GM12878 (cell line): ENCODE measurements at regions not wholly inside any gene's neighbourhood (a gene's known extent, or its start where the extent isn't known, plus 50 kb on each side); places are given as distances from the start of the nearest gene placed in this dataset.

Experiments used
- ATAC-seq: fragments of 200-7000 bp; cut with Tn5 transposase; 3 replicates; pipeline ENCODE4 v1.9.1; 2020; ENCODE audit warnings: mild to moderate bottlenecking, moderate library complexity
- BruUV-seq: library from RNA; stranded (reverse); fragments of 400-500 nt; replicated peaks from 2 replicates; lab custom pipeline; 2021; lab: Mats Ljungman, UMichigan
- CTCF ChIA-PET: fragments of 300-600 bp; sonication (Branson Sonifier 250); formaldehyde crosslinking; extraction: SDS; loops from one replicate; lab custom pipeline; 2021; ENCODE audit warnings: inconsistent platforms; lab: Yijun Ruan, JAX
- POLR2A ChIA-PET: fragments of 350-600 bp; formaldehyde crosslinking; extraction: SDS; loops from one replicate; lab custom pipeline; 2021; ENCODE audit warnings: inconsistent platforms; lab: Charles Lee
- RAD21 ChIA-PET: fragments of 300-600 bp; sonication (Branson Sonifier 250); formaldehyde crosslinking; loops from one replicate; lab custom pipeline; 2023; ENCODE audit warnings: antibody characterized with exemption; ENCODE audit not compliant: unreplicated experiment; lab: Charles Lee
- SMC1A ChIA-PET: fragments of 300-600 bp; sonication (Branson Sonifier 250); formaldehyde crosslinking; loops from one replicate; lab custom pipeline; 2023; ENCODE audit not compliant: unreplicated experiment, uncharacterized antibody; lab: Charles Lee
- DNase-seq: peaks from one replicate; pipeline ENCODE4 v3.0.0-alpha.2; 2011; ENCODE audit warnings: low read depth, low spot score
- FAIRE-seq: peaks from 3 replicates; lab custom pipeline; 2011; peaks lifted over from hg19 to GRCh38; lab: Jason Lieb, UNC
- H2AFZ ChIP-seq: 2 replicates; pipeline ENCODE4 v1.6.0; 2011; ENCODE audit warnings: low read depth, low read length, control low read depth; ENCODE audit not compliant: control insufficient read depth
- H3K27ac ChIP-seq: 2 replicates; pipeline ENCODE4 v1.5.1; 2011; ENCODE audit warnings: control low read depth; ENCODE audit not compliant: control insufficient read depth, insufficient read depth
- H3K27me3 ChIP-seq, 2 experiments: replicated peaks in 1 of 2; 2 replicates each; pipeline versions ENCODE4 v1.6.0 to v1.6.1; 2011; ENCODE audit warnings: low read length in 1 of 2; ENCODE audit not compliant: control insufficient read depth in 2 of 2, insufficient read depth in 2 of 2
- H3K36me3 ChIP-seq, 2 experiments: 2 replicates each; pipeline ENCODE4 v1.5.1; 2011; ENCODE audit warnings: low read length in 1 of 2; ENCODE audit not compliant: control insufficient read depth in 2 of 2, insufficient read depth in 2 of 2
- H3K4me1 ChIP-seq: 2 replicates; pipeline ENCODE4 v1.6.1; 2011; ENCODE audit warnings: mild to moderate bottlenecking, low read length, moderate library complexity, mixed read lengths; ENCODE audit not compliant: control insufficient read depth, insufficient read depth
- H3K4me2 ChIP-seq: 2 replicates; pipeline ENCODE4 v1.6.0; 2011; ENCODE audit warnings: control low read depth; ENCODE audit not compliant: control insufficient read depth, insufficient read depth
- H3K4me3 ChIP-seq: fragments of 200-600 bp; sonication (generic); 2 replicates; pipeline ENCODE4 v1.5.1; 2016
- H3K79me2 ChIP-seq: 2 replicates; pipeline ENCODE4 v1.6.0; 2011; ENCODE audit warnings: low read length; ENCODE audit not compliant: control insufficient read depth, insufficient read depth
- H3K9ac ChIP-seq: 2 replicates; pipeline ENCODE4 v1.8.0; 2011; ENCODE audit warnings: low read length, control low read depth, mixed read lengths; ENCODE audit not compliant: control insufficient read depth, insufficient read depth
- H3K9me3 ChIP-seq: replicated peaks from 3 replicates; pipeline ENCODE4 v1.5.1; 2011; ENCODE audit warnings: mild to moderate bottlenecking, low read length; ENCODE audit not compliant: control insufficient read depth, insufficient read depth
- H4K20me1 ChIP-seq: 2 replicates; pipeline ENCODE4 v1.6.0; 2011; ENCODE audit not compliant: control insufficient read depth, insufficient read depth
- ASH2L ChIP-seq: fragments of 300-600, 200-600 bp; sonication (generic); IDR thresholded peaks from 2 replicates; pipeline ENCODE4 v1.6.1; 2017; ENCODE audit warnings: low read depth, mild to moderate bottlenecking, borderline replicate concordance
- BCL3 ChIP-seq: IDR thresholded peaks from 2 replicates; pipeline ENCODE4 v1.6.1; 2011; ENCODE audit warnings: borderline replicate concordance, low read depth, mild to moderate bottlenecking, moderate library complexity, low read length; ENCODE audit not compliant: insufficient read depth, poor library complexity, severe bottlenecking
- CBX5 ChIP-seq: sonication (generic); IDR thresholded peaks from 2 replicates; pipeline ENCODE4 v1.6.1; 2016; ENCODE audit warnings: low read depth, moderate library complexity, mild to moderate bottlenecking, inconsistent platforms
- FOS ChIP-seq: IDR thresholded peaks from 3 replicates; pipeline ENCODE4 v1.6.1; 2011; ENCODE audit warnings: borderline replicate concordance; ENCODE audit not compliant: insufficient read length; ENCODE audit errors: extremely low read depth
- HDGF ChIP-seq: fragments of 450-650 bp; IDR thresholded peaks from 2 replicates; pipeline ENCODE4 v1.6.1; 2016; ENCODE audit warnings: antibody characterized with exemption
- IKZF2 ChIP-seq, 2 experiments: fragments of 450-650 bp; IDR thresholded peaks; 2 replicates each; pipeline ENCODE4 v1.6.1; 2017; ENCODE audit warnings: mild to moderate bottlenecking in 2 of 2, moderate library complexity in 2 of 2
- IRF4 ChIP-seq: IDR thresholded peaks from 2 replicates; pipeline ENCODE4 v1.6.1; 2011; ENCODE audit warnings: low read depth, low read length
- KAT2A ChIP-seq: conservative IDR thresholded peaks from 2 replicates; pipeline ENCODE4 v1.6.1; 2011; ENCODE audit warnings: low read depth, low read length; ENCODE audit not compliant: control insufficient read depth
- MXI1 ChIP-seq: fragments of 150-350 bp; IDR thresholded peaks from 2 replicates; pipeline ENCODE4 v1.6.1; 2011; ENCODE audit warnings: low read depth, mild to moderate bottlenecking, inconsistent platforms, low read length, improper control_type of control experiment
- NR2F1 ChIP-seq: fragments of 450-650 bp; conservative IDR thresholded peaks from 2 replicates; pipeline ENCODE4 v1.6.1; 2017; ENCODE audit warnings: mild to moderate bottlenecking
- POLR2A ChIP-seq: IDR thresholded peaks from 2 replicates; pipeline ENCODE4 v1.6.1; 2011; ENCODE audit warnings: low read depth, mild to moderate bottlenecking, low read length
- REST ChIP-seq: IDR thresholded peaks from 2 replicates; pipeline ENCODE4 v1.6.1; 2012; ENCODE audit warnings: mild to moderate bottlenecking, low read depth, low read length
- ZNF207 ChIP-seq: fragments of 450-650 bp; IDR thresholded peaks from 2 replicates; pipeline ENCODE4 v1.6.1; 2014; ENCODE audit warnings: antibody characterized with exemption, mild to moderate bottlenecking, borderline replicate concordance
- WGBS: methylation state at CpG from one replicate; pipeline ENCODE4 v1.1.6; 2016; ENCODE audit warnings: low lambda C conversion rate; ENCODE audit not compliant: insufficient replicate concordance, insufficient coverage; ENCODE audit errors: missing lambda C conversion rate; 5-methylcytosine and 5-hydroxymethylcytosine counted together
- in situ Hi-C: fragments of 300-500 bp; cut with MboI; formaldehyde crosslinking; loops from 9 replicates; pipeline ENCODE4 v1.14.3; 2018; ENCODE audit warnings: mixed read lengths
- intact Hi-C: fragments of 100-400 bp; cut with micrococcal nuclease; formaldehyde crosslinking; loops from one replicate; pipeline ENCODE4 v1.14.2; 2022; ENCODE audit not compliant: unreplicated experiment

GRCh38 chr5:10854506-10855277 is 93.7 kb upstream of the DAP start:
- no peak for DNase-seq
- Histone ChIP-seq H2AFZ (no peak overlapping the region), H3K36me3 (no peaks in the 10 kb centered on the region), H3K4me3 (no peak overlapping the region), H4K20me1 (no peaks in the 10 kb centered on the region), H3K27me3 (peaks cover 4 to 6% of the 10 kb centered on the region in 2 experiments; a peak in 3 of 4 replicates), H3K9me3 (no peaks in the 10 kb centered on the region), H3K9ac (no peak overlapping the region), H3K79me2 (no peaks in the 10 kb centered on the region), H3K27ac (no peak overlapping the region), H3K4me2 (no peak overlapping the region), H3K4me1 (no peaks in the 10 kb centered on the region)
- intact Hi-C loops, result loop anchor here (5.0 kb wide), 1 partner anchor 157 kb away; no protein-coding TSS in a partner anchor
- CTCF ChIA-PET, result interaction anchor here (0.6 to 2.4 kb wide), 4 partner anchors 9 to 153 kb away, joined by 3 to 12 read pairs (median 4); no protein-coding TSS in a partner anchor
- no TSS peak for BruUV-seq
- SMC1A ChIA-PET, result interaction anchor here (1.3 to 1.8 kb wide), 2 partner anchors 10 to 27 kb away, joined by 3 to 5 read pairs; no protein-coding TSS in a partner anchor
- no peak for TF ChIP-seq IRF4
- no peak for TF ChIP-seq NR2F1
- no peak for TF ChIP-seq CBX5
- no peak for TF ChIP-seq REST
- no peak for TF ChIP-seq ASH2L
- no peak for TF ChIP-seq KAT2A
- TF ChIP-seq POLR2A, result no peak
- no peak for TF ChIP-seq HDGF
- TF ChIP-seq BCL3, result no peak
- no peak for TF ChIP-seq IKZF2 (IDR thresholded peaks at IDR 0.05)
- TF ChIP-seq MXI1, result no peak
- no peak for TF ChIP-seq ZNF207
- TF ChIP-seq FOS, result no peak
- POLR2A ChIA-PET, result no interaction called here
- ATAC-seq, result no peak
- WGBS, result 41% methylated on average over 4 of the region's 4 CpGs
- in situ Hi-C loops, result no loop called here
- RAD21 ChIA-PET, result no interaction called here
- FAIRE-seq, result no peak
